ENCODE measurements at regions not wholly inside any gene's neighbourhood (a gene's known extent, or its start where the extent isn't known, plus 50 kb on each side); places are given as distances from the start of the nearest gene placed in this dataset.

DNA sequence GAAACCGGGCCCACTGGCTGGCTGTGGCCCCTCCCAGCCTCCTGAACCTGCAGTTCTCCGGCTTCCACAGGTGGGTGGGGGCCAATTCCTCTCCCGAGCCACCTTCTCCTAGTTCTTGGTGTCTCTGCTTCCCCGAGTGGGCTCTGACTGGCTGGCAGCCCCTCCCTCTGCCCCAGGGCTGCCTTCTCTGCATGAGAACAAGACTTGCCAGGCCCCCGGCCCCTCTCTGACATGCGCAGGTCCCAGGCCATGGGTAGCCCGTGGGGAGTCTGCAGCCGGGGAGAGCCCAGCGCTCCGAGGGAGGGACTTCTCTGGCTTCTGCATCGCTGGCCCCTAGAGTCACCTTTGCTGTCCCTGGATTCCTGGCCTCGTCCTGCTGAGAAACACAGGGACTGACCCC lies 421.7 kb downstream of the IRX2 start:
- DNase-seq, result no peak

GRCh38 chr5:2326601-2327000 lies 424.9 kb downstream of the IRX2 start:
- DNase-seq, result no peak

DNA sequence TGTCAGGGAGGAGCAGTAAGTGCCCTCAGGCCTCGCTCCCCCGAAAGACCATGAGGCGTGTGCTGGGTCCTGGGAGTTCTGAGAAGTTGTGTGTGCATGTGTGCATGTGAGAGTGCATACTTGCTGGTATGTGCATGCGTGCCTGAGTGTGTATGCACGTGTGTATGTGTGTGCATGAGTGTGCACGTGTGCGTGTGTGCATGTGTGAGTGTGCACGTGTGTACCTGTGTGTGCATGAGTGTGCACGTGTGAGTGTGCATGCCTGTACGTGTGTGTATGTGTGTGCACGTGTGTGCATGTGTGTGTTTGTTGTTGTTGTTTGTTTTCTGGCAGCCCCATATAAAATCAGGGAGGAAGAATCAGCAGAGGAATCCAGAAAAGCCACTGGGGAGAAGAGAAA lies 426.7 kb downstream of the IRX2 start:
- no peak for DNase-seq

DNA sequence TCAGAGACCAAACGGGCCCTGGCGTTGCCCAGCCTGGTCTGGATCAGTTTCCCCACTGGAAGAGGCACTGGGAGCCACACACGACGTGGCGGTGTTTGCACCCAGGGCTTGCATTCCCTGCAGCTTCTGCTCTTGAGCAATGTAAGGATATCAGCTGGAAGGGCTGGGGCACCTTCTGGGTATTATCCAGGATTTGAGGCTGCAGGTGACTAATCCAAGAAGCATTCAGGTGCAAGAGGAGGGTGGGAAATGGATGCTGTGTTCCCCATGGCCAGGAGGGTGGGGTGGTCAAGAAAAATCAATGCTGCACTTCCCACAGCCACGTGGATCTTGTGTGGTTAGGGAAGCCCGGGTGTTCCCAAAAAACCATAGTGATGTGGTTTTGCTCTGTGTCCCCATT lies 430.9 kb downstream of the IRX2 start:
- no peak for DNase-seq

- no peak for DNase-seq
Observed at GRCh38 chr5:2317540-2317939, 433.9 kb downstream of the IRX2 start.

- DNase-seq, result no peak
Observed at GRCh38 chr5:2311851-2312250, 429.1 kb upstream of the IRX4 start.

- DNase-seq, result no peak
Observed at GRCh38 chr5:2310946-2311345, 428.2 kb upstream of the IRX4 start.

- DNase-seq, result no peak
Observed at GRCh38 chr5:2307631-2308030, 424.9 kb upstream of the IRX4 start.

DNA sequence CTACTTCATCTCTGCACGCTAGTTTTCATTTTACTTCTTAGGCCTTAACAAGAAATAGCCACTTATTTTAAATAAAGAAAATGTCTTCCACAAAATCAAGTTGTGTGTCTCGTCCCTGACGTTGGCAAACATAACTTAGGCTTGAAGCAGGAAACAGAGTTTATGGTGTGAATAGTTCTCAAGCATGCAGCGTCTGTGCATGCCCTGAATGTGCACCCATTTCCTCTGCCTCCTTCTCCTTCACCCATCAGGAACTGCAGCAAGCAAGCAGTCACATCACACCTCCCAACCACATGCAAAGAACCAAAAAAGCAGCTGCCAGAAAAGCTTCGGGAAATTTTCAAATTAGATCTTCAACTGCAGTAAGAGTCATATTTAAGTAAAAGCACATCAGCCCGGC lies 424.0 kb upstream of the IRX4 start:
- no peak for DNase-seq

DNA sequence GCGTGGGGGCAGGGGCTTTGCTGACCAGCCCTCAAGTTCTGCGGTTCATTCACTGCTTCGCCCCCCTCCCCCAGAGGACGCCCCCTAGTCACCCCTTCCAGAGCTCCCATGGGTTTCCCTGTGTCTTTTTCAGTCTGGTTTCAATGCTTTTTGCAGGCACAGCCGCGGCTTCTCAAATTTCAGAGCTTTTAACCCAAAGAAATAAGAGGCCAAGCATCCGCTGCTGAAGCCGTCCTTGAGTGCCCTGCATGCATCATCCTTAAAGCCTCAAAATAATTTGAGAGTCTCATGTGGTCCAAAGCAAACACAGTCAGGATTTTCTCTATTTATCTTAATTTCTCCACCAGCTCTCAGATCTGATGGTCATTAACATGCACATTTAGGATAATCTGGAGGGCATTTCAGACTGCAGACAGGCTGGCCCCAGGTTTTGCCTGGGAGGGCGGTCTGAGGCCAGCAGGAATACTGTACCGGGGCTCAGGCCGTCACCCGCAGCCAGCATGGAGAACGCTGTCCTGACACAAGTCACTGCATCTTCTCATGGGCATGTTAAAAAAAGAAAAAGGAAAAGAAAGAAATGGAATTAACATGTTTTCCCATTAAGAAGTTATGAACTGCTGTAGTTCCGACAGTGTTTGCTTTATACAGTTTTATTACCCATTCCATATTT lies 420.8 kb upstream of the IRX4 start:
- no peak for DNase-seq

DNA sequence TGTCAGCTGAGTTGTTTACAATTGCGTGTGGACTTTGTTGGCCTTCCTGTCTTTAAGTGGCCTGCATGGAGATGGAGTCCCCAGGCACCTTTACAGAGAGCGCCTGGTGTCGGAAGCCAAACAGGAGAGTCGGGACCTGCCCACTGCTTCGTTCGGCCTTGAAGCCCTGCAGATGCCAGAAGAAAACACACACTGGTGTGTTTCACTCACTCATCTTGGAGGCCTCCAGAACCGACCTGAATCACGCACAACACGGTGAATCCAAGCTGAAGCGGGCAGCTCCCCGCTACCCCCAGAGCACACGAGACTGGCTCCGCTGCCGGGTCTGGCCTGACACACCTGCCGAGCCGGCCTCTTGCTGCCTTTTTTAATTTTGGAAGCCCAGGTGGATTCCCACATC lies 419.4 kb upstream of the IRX4 start:
- no peak for DNase-seq

DNA sequence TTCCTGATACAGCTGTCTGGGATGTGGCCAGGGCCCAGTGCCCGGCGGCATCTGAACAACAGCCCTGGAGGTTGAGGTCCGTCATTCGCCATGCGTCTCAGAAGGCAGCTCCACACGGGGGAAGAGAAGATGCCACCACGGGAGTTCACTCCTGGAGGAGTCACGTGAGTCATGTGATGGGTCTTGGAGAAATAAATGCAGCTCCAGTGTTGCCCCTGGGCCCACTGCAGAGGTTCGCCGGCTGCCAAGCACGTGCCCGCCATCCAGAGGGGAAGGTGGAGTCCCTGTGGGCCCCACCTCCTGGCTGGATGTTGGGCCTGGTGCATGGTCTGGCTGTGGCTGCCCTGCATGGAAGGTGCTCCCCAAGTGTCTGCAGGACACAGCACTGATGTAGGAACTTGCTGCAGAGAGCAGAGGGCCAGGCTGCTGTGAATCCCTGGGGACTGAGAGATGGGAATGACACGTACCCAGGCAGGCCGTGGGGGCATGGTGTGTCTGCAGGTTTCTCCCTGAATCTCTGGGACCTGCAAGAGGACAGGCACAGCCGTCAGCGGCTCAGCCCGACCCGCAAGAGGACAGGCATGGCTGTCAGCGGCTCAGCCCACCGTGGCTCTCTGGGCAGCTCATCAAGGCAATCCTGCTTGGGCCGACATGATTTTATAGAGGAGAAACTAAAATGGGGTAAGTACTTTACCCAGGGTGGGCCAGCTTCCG lies 418.3 kb upstream of the IRX4 start:
- DNase-seq, result no peak

- DNase-seq, result no peak
Observed at GRCh38 chr5:2300421-2300820, 417.7 kb upstream of the IRX4 start.

GRCh38 chr5:2299388-2300220 lies 416.9 kb upstream of the IRX4 start:
- DNase-seq, result no peak

DNA sequence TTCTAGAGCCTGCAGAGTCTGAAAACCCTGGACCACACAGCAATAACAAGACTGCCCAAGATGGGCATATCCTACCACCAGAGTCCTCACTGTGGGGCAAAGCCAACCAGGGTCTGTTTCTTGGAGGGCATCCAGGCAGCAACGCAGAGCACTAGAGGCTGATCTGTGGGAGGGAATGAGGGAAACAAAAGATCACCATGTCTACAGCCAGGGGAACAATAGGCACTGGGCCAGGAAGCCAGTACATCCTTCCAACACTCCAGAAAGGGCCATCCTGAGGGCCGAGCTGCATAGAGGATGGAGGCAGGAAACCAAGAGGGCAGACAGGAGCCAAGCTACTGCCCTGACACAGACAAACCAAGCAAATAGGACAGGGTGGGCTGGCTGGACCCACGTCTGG lies 416.1 kb upstream of the IRX4 start:
- DNase-seq, result no peak

- DNase-seq, result no peak
Observed at GRCh38 chr5:2297991-2298390, 415.3 kb upstream of the IRX4 start.

GRCh38 chr5:2295476-2295875 lies 412.8 kb upstream of the IRX4 start:
- DNase-seq, result no peak

- DNase-seq, result no peak
Observed at GRCh38 chr5:2293906-2294305, 411.2 kb upstream of the IRX4 start.

DNA sequence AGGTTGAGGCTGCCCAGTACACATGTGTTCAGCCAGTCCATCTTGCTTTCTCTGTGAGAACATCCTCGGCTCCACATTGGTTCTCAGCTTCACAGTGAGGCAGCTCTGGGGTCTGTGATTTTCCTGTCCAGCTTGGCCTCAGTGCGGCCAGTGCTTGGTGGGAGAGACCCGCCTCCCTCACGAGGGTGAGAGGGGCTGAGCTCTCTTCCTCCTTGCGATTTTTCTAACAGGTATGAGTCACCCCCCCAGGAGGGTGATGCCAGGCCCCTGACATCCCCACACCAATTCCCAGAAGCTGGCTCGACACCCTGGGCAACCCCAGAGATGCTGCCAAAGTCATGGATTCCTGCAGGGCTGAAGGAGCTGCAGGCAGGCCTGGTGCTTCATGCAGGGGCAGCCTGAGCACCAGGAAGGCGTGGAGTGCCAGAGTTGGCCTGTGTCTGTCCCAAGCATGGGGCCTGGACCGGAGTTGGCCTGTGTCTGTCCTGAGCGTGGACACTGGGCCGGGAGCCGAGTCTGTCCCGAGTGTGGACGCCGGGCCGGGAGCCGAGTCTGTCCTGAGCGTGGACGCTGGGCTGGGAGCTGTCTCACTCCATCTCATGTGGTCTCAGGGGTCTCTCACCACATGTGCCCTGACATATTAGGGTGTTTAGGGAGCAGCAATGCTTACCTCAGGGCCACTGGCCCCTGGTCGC lies 408.6 kb upstream of the IRX4 start:
- no peak for DNase-seq

- no peak for DNase-seq
Observed at GRCh38 chr5:2289380-2289779, 406.7 kb upstream of the IRX4 start.

GRCh38 chr5:2288968-2289367 lies 406.2 kb upstream of the IRX4 start:
- no peak for DNase-seq

- no peak for DNase-seq
Observed at GRCh38 chr5:2288466-2288865, 405.7 kb upstream of the IRX4 start.

DNA sequence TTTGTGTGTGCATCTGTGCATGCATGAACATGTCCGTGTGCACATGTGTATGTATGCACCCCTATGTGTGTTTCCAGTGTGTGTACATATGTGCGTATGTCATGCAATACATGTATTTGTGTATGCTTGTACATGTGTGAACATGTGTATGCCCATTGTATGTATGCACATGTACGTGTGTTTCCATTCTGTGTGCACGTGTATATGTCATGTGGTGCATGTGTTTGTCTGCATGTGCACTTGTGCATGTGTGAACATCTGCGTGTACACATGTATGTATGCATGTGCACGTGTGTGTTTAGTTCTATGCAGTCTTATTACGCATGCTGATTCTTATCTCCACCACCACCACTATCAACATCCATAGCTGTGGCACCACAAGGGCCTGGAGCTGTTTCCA lies 403.5 kb upstream of the IRX4 start:
- DNase-seq, result no peak

Data from CD4-positive, alpha-beta T cell treated with Interleukin-17A for 4 hours (primary cell).